ENCODE measurements at regions not wholly inside any gene's neighbourhood (a gene's known extent, or its start where the extent isn't known, plus 50 kb on each side); places are given as distances from the start of the nearest gene placed in this dataset.
A peak's percentile ranks its signal among the peaks of the same experiment; 100 is the strongest.

GRCh38 chr22:48494256-48494967 lies 1333.3 kb downstream of the BRD1 start:
- Histone ChIP-seq H2BK5ac (ENCODE audit: low read length) (no peak overlapping the region), H4K91ac (ENCODE audit: low read depth, low read length, poor library complexity) (no peak overlapping the region), H3K27ac (replicated peaks; ENCODE audit: low read length) (no peak overlapping the region), H3K79me1 (ENCODE audit: low read depth, low read length) (peaks cover 11% of the 10 kb centered on the region), H3K27me3 (ENCODE audit: control insufficient read depth in 3 of 3, insufficient read depth in 3 of 3, low read depth in 1 of 3, low read length in 3 of 3) (peaks cover 4 to 23% (median 11%) of the 10 kb centered on the region in 3 experiments), H3K23ac (ENCODE audit: low read depth, low read length, poor library complexity) (no peak overlapping the region), H3K18ac (ENCODE audit: low read length) (no peak overlapping the region), H3K4me2 (ENCODE audit: insufficient read depth, low read length, poor library complexity, severe bottlenecking) (no peak overlapping the region), H3K9me3 (replicated peaks in 1 of 2; ENCODE audit: control insufficient read depth in 2 of 2, insufficient read depth in 1 of 2, low read depth in 1 of 2, low read length in 2 of 2) (no peaks in the 10 kb centered on the region), H2AK5ac (ENCODE audit: low read depth, low read length) (peak overlapping the region; percentile 68), H3K36me3 (replicated peaks in 1 of 2; ENCODE audit: control insufficient read depth in 2 of 2, insufficient read depth in 2 of 2, low read length in 2 of 2) (no peaks in the 10 kb centered on the region), H3K4me3 (ENCODE audit: low read length in 2 of 2) (no peak overlapping the region), H3K9ac (ENCODE audit: low read depth, low read length, poor library complexity) (no peak overlapping the region), H3K4ac (ENCODE audit: low read length) (no peak overlapping the region), H4K8ac (ENCODE audit: low read depth, low read length) (no peak overlapping the region), H2BK15ac (ENCODE audit: low read length) (no peak overlapping the region), H2AFZ (ENCODE audit: low read length) (no peak overlapping the region), H3K14ac (ENCODE audit: low read length) (no peak overlapping the region), H2BK12ac (ENCODE audit: low read length) (no peak overlapping the region), H3K4me1 (ENCODE audit: control insufficient read depth in 2 of 2, insufficient read depth in 1 of 2, low read depth in 1 of 2, low read length in 2 of 2) (peaks cover 12 to 23% of the 10 kb centered on the region in 2 donors), H2BK120ac (ENCODE audit: low read depth, low read length) (no peak overlapping the region)
- no peak for DNase-seq (ENCODE audit: low spot score)
- no CpG with 5 or more reads among the region's 21 CpGs for WGBS, 2 donors (ENCODE audit: extremely low coverage in 2 of 2, insufficient read length in 2 of 2, insufficient replicate concordance in 1 of 2)

GRCh38 chr22:48493733-48494132 lies 1333.9 kb downstream of the BRD1 start:
- Histone ChIP-seq H2AK5ac (ENCODE audit: low read depth, low read length) (no peak overlapping the region), H3K27me3 (ENCODE audit: control insufficient read depth in 3 of 3, insufficient read depth in 3 of 3, low read depth in 1 of 3, low read length in 3 of 3) (peaks cover 4 to 25% (median 13%) of the 10 kb centered on the region in 3 experiments), H3K23ac (ENCODE audit: low read depth, low read length, poor library complexity) (no peak overlapping the region), H3K4ac (ENCODE audit: low read length) (no peak overlapping the region), H4K91ac (ENCODE audit: low read depth, low read length, poor library complexity) (no peak overlapping the region), H2BK120ac (ENCODE audit: low read depth, low read length) (no peak overlapping the region), H2BK15ac (ENCODE audit: low read length) (no peak overlapping the region), H4K8ac (ENCODE audit: low read depth, low read length) (no peak overlapping the region), H3K4me2 (ENCODE audit: insufficient read depth, low read length, poor library complexity, severe bottlenecking) (no peak overlapping the region), H3K9ac (ENCODE audit: low read depth, low read length, poor library complexity) (no peak overlapping the region), H3K79me1 (ENCODE audit: low read depth, low read length) (peaks cover 10% of the 10 kb centered on the region), H3K36me3 (replicated peaks in 1 of 2; ENCODE audit: control insufficient read depth in 2 of 2, insufficient read depth in 2 of 2, low read length in 2 of 2) (no peaks in the 10 kb centered on the region), H3K14ac (ENCODE audit: low read length) (no peak overlapping the region), H3K18ac (ENCODE audit: low read length) (no peak overlapping the region), H3K4me3 (ENCODE audit: low read length in 2 of 2) (no peak overlapping the region), H2BK12ac (ENCODE audit: low read length) (no peak overlapping the region), H3K4me1 (ENCODE audit: control insufficient read depth in 2 of 2, insufficient read depth in 1 of 2, low read depth in 1 of 2, low read length in 2 of 2) (peaks cover 12 to 20% of the 10 kb centered on the region in 2 donors), H2AFZ (ENCODE audit: low read length) (no peak overlapping the region), H3K27ac (replicated peaks; ENCODE audit: low read length) (no peak overlapping the region), H3K9me3 (replicated peaks in 1 of 2; ENCODE audit: control insufficient read depth in 2 of 2, insufficient read depth in 1 of 2, low read depth in 1 of 2, low read length in 2 of 2) (no peaks in the 10 kb centered on the region), H2BK5ac (ENCODE audit: low read length) (no peak overlapping the region)
- no CpG with 5 or more reads among the region's 6 CpGs for WGBS, 2 donors (ENCODE audit: extremely low coverage in 2 of 2, insufficient read length in 2 of 2, insufficient replicate concordance in 1 of 2)
- DNase-seq (ENCODE audit: low spot score) = no peak

- no CpG with 5 or more reads among the region's 19 CpGs for WGBS, 2 donors (ENCODE audit: extremely low coverage in 2 of 2, insufficient read length in 2 of 2, insufficient replicate concordance in 1 of 2)
- Histone ChIP-seq H3K14ac (ENCODE audit: low read length) (no peak overlapping the region), H3K27ac (replicated peaks; ENCODE audit: low read length) (no peak overlapping the region), H3K36me3 (replicated peaks in 1 of 2; ENCODE audit: control insufficient read depth in 2 of 2, insufficient read depth in 2 of 2, low read length in 2 of 2) (no peaks in the 10 kb centered on the region), H2BK5ac (ENCODE audit: low read length) (no peak overlapping the region), H2BK15ac (ENCODE audit: low read length) (no peak overlapping the region), H2BK12ac (ENCODE audit: low read length) (no peak overlapping the region), H4K8ac (ENCODE audit: low read depth, low read length) (no peak overlapping the region), H3K4me3 (ENCODE audit: low read length in 2 of 2) (no peak overlapping the region), H3K4me2 (ENCODE audit: insufficient read depth, low read length, poor library complexity, severe bottlenecking) (no peak overlapping the region), H3K4ac (ENCODE audit: low read length) (no peak overlapping the region), H3K9ac (ENCODE audit: low read depth, low read length, poor library complexity) (no peak overlapping the region), H3K18ac (ENCODE audit: low read length) (no peak overlapping the region), H2AFZ (ENCODE audit: low read length) (no peak overlapping the region), H2AK5ac (ENCODE audit: low read depth, low read length) (no peak overlapping the region), H3K4me1 (ENCODE audit: control insufficient read depth in 2 of 2, insufficient read depth in 1 of 2, low read depth in 1 of 2, low read length in 2 of 2) (peaks cover 12 to 20% of the 10 kb centered on the region in 2 donors), H4K91ac (ENCODE audit: low read depth, low read length, poor library complexity) (no peak overlapping the region), H3K9me3 (replicated peaks in 1 of 2; ENCODE audit: control insufficient read depth in 2 of 2, insufficient read depth in 1 of 2, low read depth in 1 of 2, low read length in 2 of 2) (no peaks in the 10 kb centered on the region), H2BK120ac (ENCODE audit: low read depth, low read length) (no peak overlapping the region), H3K27me3 (ENCODE audit: control insufficient read depth in 3 of 3, insufficient read depth in 3 of 3, low read depth in 1 of 3, low read length in 3 of 3) (peaks cover 4 to 36% (median 19%) of the 10 kb centered on the region in 3 experiments), H3K23ac (ENCODE audit: low read depth, low read length, poor library complexity) (no peak overlapping the region), H3K79me1 (ENCODE audit: low read depth, low read length) (peaks cover 10% of the 10 kb centered on the region)
- peak; percentile 67 for DNase-seq (ENCODE audit: low spot score)
Observed at GRCh38 chr22:48492366-48493320, 1335.0 kb downstream of the BRD1 start.

- Histone ChIP-seq H3K23ac (ENCODE audit: low read depth, low read length, poor library complexity) (peak overlapping the region; percentile 47), H3K4me1 (ENCODE audit: control insufficient read depth in 2 of 2, insufficient read depth in 1 of 2, low read depth in 1 of 2, low read length in 2 of 2) (peaks cover 12 to 14% of the 10 kb centered on the region in 2 donors), H3K4me3 (ENCODE audit: low read length in 2 of 2) (peak overlapping the region in 1 of 2 donors; percentile 57), H3K18ac (ENCODE audit: low read length) (peak overlapping the region; percentile 41), H2AK5ac (ENCODE audit: low read depth, low read length) (no peak overlapping the region), H4K8ac (ENCODE audit: low read depth, low read length) (no peak overlapping the region), H2AFZ (ENCODE audit: low read length) (peak overlapping the region; percentile 61), H3K4ac (ENCODE audit: low read length) (no peak overlapping the region), H3K36me3 (replicated peaks in 1 of 2; ENCODE audit: control insufficient read depth in 2 of 2, insufficient read depth in 2 of 2, low read length in 2 of 2) (no peaks in the 10 kb centered on the region), H2BK5ac (ENCODE audit: low read length) (no peak overlapping the region), H3K9ac (ENCODE audit: low read depth, low read length, poor library complexity) (peak overlapping the region; percentile 38), H3K79me1 (ENCODE audit: low read depth, low read length) (peaks cover 10% of the 10 kb centered on the region), H3K27me3 (ENCODE audit: control insufficient read depth in 3 of 3, insufficient read depth in 3 of 3, low read depth in 1 of 3, low read length in 3 of 3) (peaks cover 4 to 45% (median 19%) of the 10 kb centered on the region in 3 experiments), H4K91ac (ENCODE audit: low read depth, low read length, poor library complexity) (no peak overlapping the region), H3K4me2 (ENCODE audit: insufficient read depth, low read length, poor library complexity, severe bottlenecking) (peak overlapping the region; percentile 67), H3K9me3 (replicated peaks in 1 of 2; ENCODE audit: control insufficient read depth in 2 of 2, insufficient read depth in 1 of 2, low read depth in 1 of 2, low read length in 2 of 2) (no peaks in the 10 kb centered on the region), H2BK120ac (ENCODE audit: low read depth, low read length) (no peak overlapping the region), H2BK15ac (ENCODE audit: low read length) (peak overlapping the region; percentile 4), H2BK12ac (ENCODE audit: low read length) (no peak overlapping the region), H3K27ac (replicated peaks; ENCODE audit: low read length) (no peak overlapping the region), H3K14ac (ENCODE audit: low read length) (peak overlapping the region; percentile 5)
- no CpG with 5 or more reads among the region's 19 CpGs for WGBS, 2 donors (ENCODE audit: extremely low coverage in 2 of 2, insufficient read length in 2 of 2, insufficient replicate concordance in 1 of 2)
- DNase-seq (ENCODE audit: low spot score) = no peak
Observed at GRCh38 chr22:48491451-48491941, 1336.2 kb downstream of the BRD1 start.
